ENCODE measurements at regions not wholly inside any gene's neighbourhood (a gene's known extent, or its start where the extent isn't known, plus 50 kb on each side); places are given as distances from the start of the nearest gene placed in this dataset.

GRCh38 chr3:115486880-115487279 is 136.4 kb upstream of the GAP43 start:
- DNase-seq = no peak

- no peak for DNase-seq
Observed at GRCh38 chr3:115487968-115488367, 135.3 kb upstream of the GAP43 start.

DNA sequence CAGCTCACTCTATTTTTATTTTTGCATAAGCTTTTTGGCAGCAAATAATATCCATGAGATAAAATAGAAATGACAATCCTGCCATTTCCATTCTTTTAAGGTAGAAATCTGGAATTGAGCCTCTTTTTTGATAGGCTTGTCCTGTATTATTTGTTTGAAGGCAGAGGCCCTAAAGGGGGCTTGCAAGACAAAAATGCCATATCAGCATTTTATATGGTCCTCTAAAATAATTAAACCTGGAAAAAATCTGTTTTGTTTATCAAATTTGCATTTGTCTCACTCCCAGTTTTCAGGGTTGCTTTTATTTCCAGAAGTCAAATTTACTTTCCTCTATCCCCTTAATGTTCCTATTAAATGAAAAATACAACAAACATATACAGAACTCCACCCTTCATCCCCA is 134.9 kb upstream of the GAP43 start:
- DNase-seq = no peak

- no peak for DNase-seq
Observed at GRCh38 chr3:115494826-115495225, 128.5 kb upstream of the GAP43 start.

DNA sequence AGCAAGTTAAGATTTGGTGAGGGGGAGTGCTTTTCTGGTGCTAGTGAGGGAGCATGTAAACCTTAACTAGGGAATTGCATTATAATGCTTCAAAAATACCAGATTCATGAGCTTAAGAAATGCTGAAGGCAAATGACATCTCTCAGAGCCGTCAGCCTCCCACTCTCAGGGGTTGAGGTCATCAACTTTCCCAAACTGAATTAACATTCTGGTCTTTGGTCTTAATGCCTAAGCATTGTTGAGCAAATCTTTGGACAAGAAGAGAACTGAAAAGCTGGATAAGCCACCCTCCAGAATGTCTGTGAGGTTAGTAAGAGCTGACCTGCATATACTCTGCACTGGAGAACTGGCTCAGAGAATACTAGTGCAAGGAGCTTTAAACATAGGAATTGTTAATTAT is 124.9 kb upstream of the GAP43 start:
- DNase-seq = no peak

DNA sequence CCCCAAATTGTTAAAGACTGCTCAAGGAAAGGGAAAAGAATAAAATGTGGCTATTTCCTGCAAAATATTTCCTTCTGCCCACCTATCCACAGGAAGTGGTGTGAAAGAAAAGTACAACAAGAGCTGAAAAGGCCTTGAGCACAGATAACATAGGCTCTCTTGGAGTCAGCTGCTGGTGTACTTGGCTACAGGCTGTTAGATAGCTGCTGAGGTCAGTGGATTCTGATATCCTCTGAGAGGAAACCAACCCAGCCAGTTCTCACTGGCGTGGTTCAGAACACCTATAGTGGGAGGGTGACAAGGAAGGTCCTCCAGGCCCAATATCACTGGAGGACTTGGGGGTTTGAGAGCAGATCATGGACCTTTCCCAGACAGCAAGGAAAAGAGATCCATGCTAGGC is 124.4 kb upstream of the GAP43 start:
- DNase-seq = no peak

GRCh38 chr3:115499666-115500065 is 123.6 kb upstream of the GAP43 start:
- DNase-seq = no peak

DNA sequence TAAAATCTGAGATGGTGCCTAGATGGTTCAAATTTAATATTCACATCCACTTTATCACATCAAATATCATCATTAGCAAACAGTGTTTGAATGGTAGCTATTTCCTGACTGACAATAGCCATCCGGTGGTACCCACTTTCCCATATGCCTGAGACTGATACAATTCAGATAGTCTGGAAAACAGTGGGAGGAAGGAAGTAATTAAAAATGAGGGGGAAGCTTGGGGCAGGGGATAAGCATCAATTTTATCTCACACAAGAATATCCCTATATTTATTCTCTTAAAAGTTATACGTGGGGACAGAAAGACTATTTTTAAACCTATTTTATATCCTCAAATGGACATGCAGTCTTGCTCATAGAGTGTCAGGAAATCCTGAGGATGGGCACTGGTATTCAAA is 122.5 kb upstream of the GAP43 start:
- DNase-seq = no peak

DNA sequence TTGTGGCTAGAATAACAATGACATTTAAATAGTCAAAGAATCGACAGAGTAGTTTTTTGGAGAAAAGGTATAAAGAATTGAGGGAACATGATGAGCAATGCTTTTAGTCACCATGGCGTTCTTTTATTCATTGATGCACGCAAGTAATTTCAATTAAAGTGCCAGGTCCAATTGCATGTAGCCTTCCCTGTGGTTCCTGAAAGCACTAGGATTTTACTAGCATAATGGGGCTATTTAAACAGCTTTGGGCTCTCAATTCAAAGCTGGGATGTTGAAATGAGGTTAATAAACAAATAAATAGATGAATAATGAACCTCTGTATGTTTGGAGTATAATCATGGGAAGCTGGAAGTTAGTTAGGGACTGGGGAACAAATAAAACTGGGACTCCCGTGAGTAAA is 121.2 kb upstream of the GAP43 start:
- no peak for DNase-seq

GRCh38 chr3:115503394-115503793 is 119.9 kb upstream of the GAP43 start:
- DNase-seq = no peak

DNA sequence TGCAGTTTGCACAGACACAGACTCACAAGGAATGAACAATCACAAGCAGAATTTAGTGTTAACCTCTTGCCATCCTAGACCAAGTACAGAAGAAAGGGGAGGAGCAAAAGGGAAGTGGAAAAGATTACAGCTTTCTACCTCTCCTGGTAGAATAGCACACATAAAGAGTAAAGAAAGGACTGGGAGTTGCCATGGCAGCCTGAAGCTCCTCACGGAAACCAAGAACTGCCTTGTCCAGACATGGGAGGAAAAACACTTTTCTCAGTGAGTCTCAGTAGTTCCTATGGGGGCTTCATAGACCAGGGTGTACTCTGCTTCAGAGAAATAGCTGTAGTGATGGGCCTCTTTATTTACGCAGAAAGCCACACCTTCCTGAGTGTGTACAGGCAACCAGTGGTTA is 114.7 kb upstream of the GAP43 start:
- no peak for DNase-seq

- DNase-seq = peak; percentile 5
Observed at GRCh38 chr3:115512565-115513415, 110.5 kb upstream of the GAP43 start.

- no peak for DNase-seq
Observed at GRCh38 chr3:115513416-115513800, 109.9 kb upstream of the GAP43 start.

DNA sequence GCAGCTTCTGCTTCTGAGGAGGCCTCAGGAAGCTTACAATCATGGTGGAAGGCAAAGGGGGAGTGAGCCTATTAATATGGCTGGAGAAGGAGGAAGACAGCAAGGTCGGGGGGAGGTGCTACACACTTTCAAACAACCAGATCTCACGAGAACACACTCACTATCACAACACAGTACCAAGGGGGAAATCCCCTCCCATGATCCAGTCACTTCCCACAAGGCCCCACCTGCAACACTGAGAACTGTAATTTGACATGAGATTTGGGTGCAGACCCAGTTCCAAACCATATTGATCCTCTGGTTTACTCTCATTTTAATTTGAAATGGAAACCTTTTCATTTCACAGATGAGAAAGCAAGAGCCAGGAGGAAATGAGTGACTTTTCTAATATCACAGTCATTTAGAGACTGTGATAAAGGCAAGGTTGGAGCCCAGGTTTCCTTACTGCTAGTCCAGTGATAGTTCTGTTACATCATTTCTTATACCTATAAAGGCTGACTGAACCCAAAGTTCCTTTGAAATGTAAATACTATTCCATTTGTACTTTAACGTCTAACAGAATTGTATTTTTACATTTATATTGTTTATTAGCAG is 105.8 kb upstream of the GAP43 start:
- no peak for DNase-seq

DNA sequence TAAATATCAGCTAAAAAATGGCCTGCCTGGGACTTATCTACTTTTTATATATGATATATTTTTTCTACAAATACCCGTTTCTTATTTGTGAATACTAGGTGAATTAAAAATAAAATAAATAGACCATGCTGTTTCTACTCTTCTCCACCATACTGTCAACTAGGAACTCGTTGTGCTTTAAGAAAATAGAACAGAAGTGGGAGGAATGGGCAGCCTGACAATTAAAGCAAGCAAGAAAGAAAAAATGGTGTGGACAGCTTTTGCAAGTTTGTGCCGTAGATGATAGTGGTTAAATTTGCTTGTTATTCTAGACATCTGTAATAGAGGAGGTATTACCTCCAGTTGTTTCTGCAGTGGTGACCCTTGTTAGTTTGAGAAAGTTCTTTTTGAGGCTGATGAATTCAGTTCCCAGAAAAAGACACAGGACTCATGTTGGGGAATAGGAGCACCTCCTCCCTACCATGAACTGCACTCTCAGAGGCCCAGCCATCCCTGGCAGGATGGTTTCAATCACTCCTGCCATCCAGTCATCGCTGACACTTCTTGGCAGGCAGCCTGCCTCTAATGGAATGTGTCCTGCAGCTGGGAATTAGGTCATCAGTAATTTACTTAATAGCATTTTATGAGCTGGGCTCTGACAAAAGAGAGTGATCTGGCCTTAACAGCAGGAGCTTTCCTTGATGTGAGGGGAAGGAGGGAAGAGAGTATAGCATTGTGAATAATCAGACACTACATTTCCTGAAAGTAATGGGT is 105.0 kb upstream of the GAP43 start:
- DNase-seq = peak; percentile 22

- no peak for DNase-seq
Observed at GRCh38 chr3:115520241-115520640, 103.1 kb upstream of the GAP43 start.

GRCh38 chr3:115520651-115521245 is 102.6 kb upstream of the GAP43 start:
- no peak for DNase-seq

GRCh38 chr3:115523458-115523857 is 99.9 kb upstream of the GAP43 start:
- peak; percentile 24 for DNase-seq

GRCh38 chr3:115524549-115524948 is 98.8 kb upstream of the GAP43 start:
- DNase-seq = no peak

- no peak for DNase-seq
Observed at GRCh38 chr3:115525731-115526130, 97.6 kb upstream of the GAP43 start.

DNA sequence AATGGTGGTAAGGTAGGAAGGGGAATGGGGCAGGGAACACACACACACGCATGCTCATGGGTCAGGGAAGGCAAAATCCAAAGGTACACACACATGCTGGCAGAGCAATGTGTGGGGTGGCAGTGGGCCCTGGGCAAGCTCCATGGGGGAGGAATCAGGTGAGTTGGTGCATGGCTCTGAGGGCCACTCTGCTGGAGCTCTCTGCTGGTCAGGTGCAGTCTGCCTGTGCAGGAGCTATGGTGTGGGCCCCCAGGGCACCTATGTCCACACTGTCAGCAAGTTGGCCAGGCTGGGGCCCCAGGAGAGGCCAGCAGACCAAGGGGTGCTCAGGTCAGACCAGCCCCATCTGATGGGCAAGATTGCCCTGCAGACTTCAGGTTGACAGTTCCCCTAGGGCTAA is 90.1 kb upstream of the GAP43 start:
- no peak for DNase-seq

GRCh38 chr3:115536171-115536570 is 87.1 kb upstream of the GAP43 start:
- DNase-seq = no peak

DNA sequence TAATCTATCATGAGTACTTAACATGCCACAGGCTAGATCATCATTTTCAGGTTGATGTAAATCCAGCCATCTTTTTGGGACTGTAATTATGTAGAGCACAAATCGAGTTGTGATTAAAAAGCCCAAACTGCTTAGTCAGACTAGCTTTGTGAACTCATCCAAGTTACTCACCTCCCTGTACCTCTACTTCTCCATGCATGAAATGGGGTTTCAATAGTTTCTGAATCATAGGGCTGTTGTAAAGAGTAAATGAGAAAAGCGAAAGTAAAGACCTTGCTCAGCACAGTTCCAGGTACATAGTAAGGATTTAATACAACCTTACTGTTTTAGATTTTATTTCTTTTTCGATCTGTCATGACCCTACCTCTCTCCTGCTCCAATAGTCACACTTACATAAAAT is 85.6 kb upstream of the GAP43 start:
- no peak for DNase-seq

GRCh38 chr3:115547207-115547606 is 76.1 kb upstream of the GAP43 start:
- no peak for DNase-seq
